Coronary artery (tissue), 2 donors: ENCODE measurements at regions not wholly inside any gene's neighbourhood (a gene's known extent, or its start where the extent isn't known, plus 50 kb on each side); places are given as distances from the start of the nearest gene placed in this dataset.

Experiments used
- DNase-seq: peaks from one replicate; pipeline ENCODE4 v3.0.0-alpha.2; 2017; ENCODE audit warnings: low spot score
- H3K27ac ChIP-seq, 2 donors: fragments of 200-600 bp; sonication (generic); one replicate each; pipeline ENCODE4 v1.5.1; 2016 to 2019
- H3K4me3 ChIP-seq: fragments of 200-600 bp; sonication (generic); 2 replicates; pipeline ENCODE4 v1.5.1; 2016; ENCODE audit warnings: mild to moderate bottlenecking, moderate library complexity
- CTCF ChIP-seq: fragments of 200-600 bp; sonication (generic); IDR thresholded peaks from one replicate; pipeline ENCODE4 v1.5.1; 2019; ENCODE audit warnings: antibody characterized with exemption

GRCh38 chr6:168990019-168990751 is 263.5 kb downstream of the THBS2 start:
- Histone ChIP-seq H3K27ac (no peak overlapping the region), H3K4me3 (no peak overlapping the region)
- DNase-seq = no peak
- TF ChIP-seq CTCF = no peak

- Histone ChIP-seq H3K27ac (no peak overlapping the region), H3K4me3 (no peak overlapping the region)
- no peak for DNase-seq
- TF ChIP-seq CTCF = no peak
Measured at GRCh38 chr6:168989421-168989820, 264.2 kb downstream of the THBS2 start.

GRCh38 chr6:168988801-168989200 is 264.8 kb downstream of the THBS2 start:
- no peak overlapping the region for H3K4me3 ChIP-seq
- no peak for DNase-seq
- TF ChIP-seq CTCF = no peak
- no peak overlapping the region for H3K27ac ChIP-seq

DNA sequence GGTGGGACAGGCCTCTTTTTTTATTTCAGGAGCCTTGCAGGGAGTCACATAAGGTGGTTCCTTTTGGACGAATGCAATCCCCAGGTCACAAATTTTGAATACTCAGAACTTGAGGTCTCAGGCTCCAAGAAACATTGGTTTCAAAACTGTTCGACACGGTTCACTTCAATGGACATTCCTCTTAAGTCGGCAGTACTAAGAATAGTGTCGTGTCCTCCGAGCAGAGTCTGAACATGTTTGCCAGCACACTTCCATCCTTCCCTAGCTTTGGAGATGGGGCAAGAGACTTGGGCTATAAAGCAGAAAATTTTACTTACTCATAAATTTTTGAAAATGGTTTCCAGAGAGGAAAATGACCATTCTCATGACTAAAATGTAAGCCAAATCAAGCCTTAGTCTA is 265.4 kb downstream of the THBS2 start:
- TF ChIP-seq CTCF = no peak
- Histone ChIP-seq H3K27ac (no peak overlapping the region), H3K4me3 (no peak overlapping the region)
- no peak for DNase-seq

DNA sequence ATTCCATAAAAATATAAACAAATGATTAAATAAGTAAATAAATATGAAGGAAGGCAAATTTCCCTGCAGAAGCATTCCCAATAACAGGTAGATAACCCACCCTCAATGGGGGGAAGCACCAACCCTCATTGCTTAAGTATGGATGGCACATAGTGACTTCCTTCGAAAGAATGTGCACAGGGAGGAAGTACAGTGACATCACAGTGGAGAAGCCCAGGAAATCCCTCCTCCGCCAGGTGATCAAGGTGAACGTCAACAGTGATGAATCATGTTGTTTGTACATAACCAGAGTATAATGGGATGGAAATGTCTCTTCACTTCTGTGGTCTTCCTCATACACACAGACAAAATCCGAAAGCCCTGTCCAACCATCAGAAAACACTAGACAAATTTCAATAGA is 267.9 kb downstream of the THBS2 start:
- Histone ChIP-seq H3K27ac (no peak overlapping the region), H3K4me3 (no peak overlapping the region)
- no peak for DNase-seq
- no peak for TF ChIP-seq CTCF

DNA sequence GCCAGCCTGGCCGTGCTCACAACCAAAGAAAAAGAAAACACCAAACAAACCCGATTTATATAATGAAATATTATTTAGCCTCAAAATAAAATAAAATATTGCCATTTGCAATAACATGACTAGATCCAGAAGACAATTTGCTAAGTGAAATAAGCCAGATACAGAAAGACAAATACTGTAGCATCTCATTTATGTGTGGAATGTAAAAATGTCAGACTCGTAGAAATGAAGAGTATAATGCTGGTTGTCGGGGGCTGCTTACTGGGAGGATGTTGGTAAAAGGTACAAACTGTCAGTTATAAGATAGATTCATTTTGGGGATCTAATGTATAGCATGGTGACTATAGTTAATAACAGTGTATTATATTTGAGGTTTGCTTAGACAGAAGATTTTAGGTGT is 269.7 kb downstream of the THBS2 start:
- no peak for TF ChIP-seq CTCF
- no peak overlapping the region for H3K27ac ChIP-seq
- H3K4me3 ChIP-seq = no peak overlapping the region
- DNase-seq = no peak

DNA sequence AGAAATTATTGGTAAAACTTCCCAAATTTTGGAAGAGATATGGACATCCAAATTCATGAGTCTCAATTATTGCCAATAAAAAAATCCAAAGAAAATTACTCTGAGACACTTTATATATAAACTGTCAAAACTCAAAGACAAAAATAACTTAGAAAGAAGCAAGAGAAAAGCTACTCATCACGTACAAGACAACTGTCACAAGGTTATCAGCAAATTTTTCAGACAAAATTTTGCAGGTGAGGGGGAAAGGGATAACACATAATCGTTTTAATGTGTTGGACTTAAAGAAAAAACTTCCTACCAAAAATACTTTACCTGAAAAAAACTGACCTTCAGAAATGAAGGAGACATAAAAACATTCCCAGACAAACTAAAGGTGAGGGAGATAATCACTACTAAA is 272.5 kb downstream of the THBS2 start:
- DNase-seq = no peak
- TF ChIP-seq CTCF = no peak

More for the DNA sequence above, 272.5 kb downstream of the THBS2 start:
- Histone ChIP-seq H3K27ac (no peak overlapping the region), H3K4me3 (no peak overlapping the region)
